Medulla oblongata (tissue), 1 donor: ENCODE measurements at regions not wholly inside any gene's neighbourhood (a gene's known extent, or its start where the extent isn't known, plus 50 kb on each side); places are given as distances from the start of the nearest gene placed in this dataset.
"Not testable (repeated sequence)": the region's sequence is repeated elsewhere in the genome, so short reads cannot be mapped to it uniquely, and the experiment has no call there.

Source experiments
- DNase-seq: peaks from one replicate; pipeline ENCODE4 v3.0.0-alpha.2; 2015; ENCODE audit errors: extremely low spot score

DNA sequence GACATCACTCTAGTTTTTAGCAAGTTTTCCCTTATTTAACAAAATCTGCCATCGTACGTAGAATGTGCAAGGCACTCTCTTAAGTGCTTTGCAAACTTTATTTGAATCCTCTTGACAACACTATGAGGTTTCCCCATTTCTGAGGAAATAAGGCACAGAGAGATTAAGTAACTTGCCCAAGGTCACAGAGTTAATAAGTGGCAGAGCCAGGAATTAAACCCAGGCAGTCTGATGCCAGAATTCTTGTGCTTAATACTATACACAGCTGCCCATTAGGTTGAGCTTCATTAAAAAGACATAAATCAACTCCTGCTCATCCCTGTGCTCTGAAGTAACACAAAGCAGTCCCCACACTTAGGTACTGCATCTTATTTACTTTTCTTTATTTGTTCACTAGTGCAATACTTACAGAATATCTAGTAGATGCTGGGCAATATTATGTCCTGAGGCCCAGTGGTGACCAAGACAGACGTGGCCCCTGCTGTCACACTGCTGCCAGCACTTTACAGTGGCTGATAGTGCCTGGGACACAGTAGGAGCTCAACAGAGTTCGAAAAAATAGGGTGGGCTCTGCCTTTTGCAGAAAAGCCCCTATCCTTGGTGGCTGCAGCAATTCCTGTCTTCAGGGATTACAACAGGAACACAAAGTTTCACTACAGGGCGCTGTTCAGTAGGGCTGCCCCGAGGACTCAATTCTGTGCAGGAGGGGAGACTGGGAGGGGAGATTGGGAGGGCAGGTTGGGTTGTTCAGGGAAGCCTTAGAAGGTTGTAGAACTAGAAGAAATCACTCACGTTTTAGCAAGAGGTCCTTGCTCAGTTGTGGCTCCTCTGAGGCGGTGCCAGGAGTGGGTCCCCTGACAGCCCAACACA, 138.3 kb upstream of the TPM1 start:
- no peak for DNase-seq

DNA sequence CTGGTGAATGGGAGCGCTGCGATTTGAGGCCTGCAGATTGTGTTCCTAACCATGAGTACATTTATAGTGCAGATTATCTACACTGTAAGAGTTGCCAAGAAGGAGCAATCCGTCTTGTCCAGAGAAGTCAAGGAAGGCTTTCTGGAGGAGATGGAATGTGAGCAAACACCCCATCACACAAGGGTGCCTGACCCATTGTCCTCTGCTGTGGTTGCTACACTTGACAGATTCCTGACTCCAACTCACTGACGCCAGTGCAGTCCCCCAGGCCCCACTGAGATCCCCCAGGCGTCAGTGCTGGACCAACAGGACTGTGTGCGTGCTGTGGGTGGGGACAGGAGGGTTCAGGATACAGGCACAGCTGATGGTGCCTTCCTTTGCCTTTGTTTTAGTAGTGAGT, 135.9 kb upstream of the TPM1 start:
- DNase-seq = no peak

DNA sequence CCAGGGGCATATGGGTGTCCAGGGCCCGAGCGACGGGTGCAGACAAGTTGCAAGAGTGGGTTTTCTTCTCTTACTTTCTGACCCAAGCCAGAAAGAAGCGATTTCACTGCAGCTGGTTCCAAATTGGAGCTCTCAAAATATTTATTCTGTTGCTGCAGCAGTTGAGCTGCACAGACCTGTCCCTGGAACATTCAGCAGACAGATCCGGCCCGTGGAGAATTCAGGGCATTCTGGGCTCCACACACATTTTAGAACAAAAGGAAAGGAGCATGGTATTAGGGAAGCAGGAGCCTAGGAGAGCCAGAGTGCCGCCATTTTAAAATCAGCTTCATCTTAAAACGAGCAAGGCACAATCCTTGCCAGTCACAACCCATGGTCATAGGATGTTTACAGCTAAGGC, 135.3 kb upstream of the TPM1 start:
- no peak for DNase-seq

DNA sequence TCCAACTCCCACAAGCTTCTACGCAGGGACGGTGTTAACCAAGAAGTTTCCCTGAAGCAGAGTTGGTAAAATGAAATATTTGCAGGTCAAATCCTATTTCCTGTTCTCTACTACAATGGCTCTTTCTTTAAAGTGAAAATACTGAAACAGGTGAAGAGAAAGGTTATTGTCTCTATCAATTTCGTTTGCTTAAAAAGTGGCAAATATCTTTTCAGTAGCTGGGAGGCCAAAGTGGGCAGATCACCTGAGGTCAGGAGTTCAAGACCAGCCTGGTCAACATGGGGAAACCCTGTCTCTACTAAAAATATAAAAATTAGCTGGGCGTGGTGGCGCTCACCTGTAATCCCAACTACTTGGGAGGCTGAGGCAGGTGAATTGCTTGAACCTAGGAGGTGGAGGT, 134.2 kb upstream of the TPM1 start:
- not testable (repeated sequence) for DNase-seq

DNA sequence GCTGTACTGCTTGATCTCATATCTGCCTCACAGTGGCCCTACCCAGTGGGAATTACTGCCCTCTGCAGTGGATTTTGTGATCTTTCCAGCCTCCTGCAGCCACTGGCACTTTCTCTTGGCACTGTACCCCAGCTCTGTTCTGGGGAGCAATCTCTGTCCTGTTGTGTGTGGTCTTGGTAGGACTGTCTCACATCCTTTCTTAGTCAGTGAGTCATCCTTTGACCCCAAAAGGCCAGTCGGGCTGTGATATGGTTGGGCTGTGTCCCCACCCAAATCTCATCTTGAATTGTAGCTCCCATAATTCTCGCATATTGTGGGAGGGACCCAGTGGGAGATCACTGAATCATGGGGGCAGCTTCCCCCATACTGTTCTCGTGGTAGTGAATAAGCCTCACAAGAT, 133.3 kb upstream of the TPM1 start:
- DNase-seq = no peak

DNA sequence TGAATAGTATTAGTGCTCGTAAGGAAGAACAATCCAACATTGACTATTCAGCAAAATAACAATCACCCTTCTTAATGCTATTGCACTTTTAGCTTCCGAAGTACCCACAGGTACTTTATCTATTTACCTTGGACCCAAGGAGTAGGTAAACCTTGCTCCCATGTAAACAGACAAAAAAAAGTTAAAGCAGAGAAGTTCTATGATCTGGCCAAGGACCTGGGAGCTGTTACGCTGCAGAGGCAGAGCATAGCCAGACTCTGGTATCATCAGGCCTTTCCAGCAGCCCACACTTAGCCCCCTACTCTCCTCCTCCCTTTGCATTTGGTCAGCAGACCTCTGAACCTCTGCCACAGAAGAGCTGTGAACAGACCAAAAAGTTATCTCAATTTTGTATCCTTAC, 130.3 kb upstream of the TPM1 start:
- no peak for DNase-seq

DNA sequence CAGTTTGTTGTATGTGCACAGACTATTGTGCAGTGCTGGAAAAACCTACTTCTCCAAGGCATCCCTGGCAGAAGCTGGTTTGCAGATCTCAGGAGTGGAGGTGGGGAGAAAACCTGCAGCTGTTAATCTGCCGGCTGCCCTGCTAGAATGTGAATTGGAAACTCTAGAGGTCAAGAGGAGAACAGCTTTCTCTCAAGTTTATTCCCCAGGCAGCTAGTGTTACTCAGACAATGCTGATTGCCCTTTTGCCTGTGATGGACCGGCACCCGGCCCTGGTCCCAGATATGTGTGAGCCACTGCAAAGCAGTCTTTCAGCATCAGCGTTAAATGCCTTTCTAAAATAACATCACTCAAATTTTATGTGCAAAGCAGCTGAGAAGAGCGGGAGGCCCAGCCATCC, 129.7 kb upstream of the TPM1 start:
- no peak for DNase-seq

DNA sequence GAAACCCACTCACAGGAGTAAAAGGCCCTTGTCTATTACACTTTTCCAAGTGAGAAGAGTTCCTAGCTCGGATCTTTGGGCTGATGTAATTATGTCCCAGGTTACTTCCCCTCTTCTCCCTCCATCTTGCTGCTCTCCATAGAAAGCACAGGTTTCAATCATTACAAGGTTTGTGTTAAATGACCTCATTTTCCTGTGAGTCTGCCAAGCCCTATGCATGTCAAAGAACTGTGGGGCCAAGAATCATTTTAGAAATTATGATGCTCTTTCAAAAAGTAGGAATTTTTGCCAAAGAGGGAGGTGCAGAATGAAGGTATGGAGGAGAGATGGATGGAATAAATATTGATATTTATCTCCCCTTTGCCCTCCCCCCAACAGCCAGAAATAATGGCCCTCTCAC, 129.3 kb upstream of the TPM1 start:
- no peak for DNase-seq

DNA sequence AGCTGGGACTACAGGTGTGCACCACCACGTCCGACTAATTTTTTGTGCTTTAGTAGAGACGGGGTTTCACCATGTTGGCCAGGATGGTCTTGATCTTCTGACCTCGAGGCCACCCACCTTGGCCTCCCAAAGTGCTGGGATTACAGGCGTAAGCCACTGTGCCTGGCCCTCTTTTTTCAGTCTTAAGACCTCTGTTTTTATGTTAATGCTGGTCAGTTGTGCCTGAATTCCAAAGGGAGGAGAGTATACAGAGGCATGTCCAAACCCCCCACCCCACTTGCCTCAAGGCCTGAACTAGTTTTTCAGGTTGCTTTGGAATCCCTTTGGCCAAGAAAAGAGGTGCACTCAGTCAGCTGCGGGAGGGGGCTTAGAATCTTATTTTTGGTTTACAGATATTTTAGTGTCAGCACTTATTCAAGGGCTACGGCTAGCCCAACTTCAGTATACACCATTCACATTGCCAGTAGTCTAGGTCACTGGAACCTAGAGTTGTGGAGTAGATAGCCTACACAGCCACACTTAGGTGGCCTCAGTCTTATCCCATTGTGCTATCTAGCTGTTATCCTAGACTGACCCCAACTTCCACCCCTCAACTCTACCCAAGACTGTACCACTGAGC, 128.0 kb upstream of the TPM1 start:
- no peak for DNase-seq

DNA sequence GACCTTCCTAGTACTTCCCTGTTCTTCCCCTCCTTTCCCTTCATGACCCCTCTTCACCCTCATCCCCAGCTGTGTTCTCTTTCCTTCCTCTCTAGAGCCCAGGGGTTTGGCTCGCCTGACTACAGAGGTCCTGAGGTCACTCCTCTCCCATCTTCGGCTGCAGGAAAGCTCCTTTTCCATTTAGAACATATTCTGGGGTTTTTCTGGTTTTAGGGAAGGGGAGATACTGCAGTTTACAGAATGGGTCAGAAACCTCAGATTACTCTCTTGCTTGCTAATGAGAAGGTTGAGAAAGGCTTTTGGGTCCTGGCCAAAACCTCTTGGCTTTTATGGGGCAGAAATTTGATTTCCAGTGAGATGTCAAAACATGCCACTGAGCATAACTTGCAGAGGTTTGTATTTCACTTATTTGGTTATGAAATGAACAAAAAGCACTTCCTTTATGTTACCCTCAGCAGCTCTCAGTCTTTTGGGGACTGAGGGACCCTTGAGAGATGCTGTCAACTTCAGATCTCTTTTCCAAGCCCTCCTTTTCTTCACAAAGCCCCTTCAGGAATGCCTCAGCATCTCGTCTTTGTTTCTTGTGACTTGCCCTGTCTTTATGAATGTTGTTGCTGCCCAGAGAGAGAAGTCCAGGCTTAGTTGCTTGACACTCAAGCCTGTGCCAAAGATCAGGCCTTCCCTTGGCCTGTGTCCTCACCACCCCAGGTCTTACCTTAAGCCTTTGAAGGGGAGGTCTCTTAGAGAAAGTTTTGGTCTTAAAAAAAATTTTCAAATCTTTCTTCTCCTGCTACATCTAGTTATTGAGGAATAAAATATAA, 121.7 kb upstream of the TPM1 start:
- no peak for DNase-seq

DNA sequence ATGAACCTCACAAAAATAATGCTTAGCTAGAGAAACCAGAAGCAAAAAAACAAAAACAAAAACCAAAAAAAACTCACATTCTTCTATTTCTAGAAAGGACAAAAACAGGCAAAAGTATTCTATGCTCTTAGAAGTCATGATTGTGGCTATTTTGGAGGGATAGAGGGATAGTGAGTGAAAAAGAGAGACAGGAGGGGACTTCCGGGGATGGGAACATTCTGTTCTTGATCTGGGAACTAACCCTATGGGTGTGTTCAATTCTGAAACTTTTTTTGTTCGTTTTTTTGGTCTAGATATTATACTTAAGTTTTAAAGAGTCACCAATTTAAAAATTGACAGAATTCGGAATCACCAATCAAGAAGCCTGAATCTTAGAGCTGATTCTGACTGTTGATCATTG, 120.0 kb upstream of the TPM1 start:
- DNase-seq = no peak

DNA sequence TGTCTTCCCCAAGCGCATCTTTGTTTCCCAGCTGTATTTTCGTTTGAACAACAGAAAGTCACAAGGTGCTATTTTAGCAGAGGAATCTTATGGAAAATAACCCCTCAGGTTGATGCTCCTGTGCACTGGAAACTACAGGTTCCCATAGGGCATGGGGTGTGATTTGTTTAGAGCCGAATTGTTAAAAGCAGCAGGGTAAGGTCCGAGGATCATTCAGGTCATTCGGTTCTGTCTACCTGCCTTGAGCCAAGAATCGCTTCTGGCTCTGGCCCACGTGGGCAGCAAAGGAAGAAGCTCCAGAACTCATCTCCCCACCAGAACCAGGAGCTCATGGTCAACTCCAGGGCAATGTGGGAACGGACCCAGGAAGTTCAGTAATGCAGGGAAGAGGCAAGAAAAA, 116.7 kb upstream of the TPM1 start:
- DNase-seq = no peak

DNA sequence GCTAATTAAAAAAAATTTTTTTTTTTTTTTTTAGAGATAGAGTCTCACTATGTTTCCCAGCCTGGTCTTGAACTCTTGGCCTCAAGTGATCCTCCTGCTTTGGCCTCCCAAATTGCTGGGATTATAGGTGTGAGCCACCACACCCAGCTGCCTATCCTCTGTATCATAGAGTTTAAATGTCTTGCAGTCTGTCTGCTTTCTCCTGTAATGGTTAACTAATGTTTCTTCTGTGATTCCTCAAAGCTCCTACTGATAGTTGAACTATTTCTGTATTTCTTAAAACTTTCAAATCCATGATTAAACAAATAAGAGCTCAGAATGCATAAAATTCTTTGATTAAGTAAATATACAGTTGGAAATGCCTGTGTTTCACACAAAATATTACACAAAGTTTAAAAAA, 115.4 kb upstream of the TPM1 start:
- no peak for DNase-seq

DNA sequence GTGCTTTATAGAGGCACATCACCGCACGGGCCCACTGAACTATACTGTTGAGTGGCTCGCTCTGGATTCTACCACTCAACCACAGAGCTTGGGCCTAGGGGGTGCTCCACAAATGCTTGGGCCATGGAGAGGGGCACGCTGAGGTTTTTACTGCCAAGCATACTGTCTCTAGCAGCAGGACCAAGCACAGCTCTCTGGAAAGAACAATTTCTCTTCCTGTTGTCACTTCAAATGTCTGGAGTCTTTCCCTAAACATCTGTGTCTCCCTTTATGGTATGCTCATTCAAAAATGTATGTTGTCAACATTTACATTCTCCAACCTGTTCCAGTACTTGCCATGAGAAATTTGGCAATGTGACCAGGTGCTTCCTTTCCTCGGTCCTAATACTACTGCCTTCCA, 114.7 kb upstream of the TPM1 start:
- no peak for DNase-seq

DNA sequence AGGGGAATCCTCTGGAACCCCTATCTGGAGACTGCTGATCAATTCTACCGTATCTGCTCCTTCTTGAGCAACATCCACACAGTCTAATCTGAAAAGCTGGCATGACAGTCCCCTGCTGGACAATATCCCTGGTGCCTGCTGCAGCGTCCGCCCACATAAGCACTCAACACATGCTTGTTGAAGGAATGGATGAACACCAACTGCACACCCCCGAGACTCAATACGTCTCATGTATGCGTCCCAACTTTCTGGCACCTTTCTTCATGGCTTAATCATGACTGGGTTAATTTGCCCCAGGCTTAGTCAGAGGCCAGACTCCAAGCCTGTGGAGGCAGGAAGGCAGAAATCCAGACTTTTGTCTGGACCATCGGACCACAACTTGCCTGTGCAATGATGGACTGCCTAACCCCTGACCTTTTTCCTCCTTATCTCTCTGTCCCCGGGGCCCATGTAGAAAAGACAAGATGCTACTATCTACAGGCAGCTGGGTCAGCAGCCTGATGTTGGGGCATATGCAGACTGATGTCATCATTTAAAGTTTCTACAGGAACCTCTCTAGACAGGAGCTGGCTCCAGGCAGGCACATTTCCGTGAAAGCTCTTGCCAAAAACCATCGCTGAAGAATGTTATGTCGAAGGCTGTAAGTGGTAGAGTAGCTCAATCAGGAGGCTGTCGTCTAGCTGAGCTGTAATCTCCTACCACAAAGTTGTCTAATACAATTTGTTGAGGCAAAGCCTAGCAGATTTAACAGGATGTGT, 114.1 kb upstream of the TPM1 start:
- no peak for DNase-seq

DNA sequence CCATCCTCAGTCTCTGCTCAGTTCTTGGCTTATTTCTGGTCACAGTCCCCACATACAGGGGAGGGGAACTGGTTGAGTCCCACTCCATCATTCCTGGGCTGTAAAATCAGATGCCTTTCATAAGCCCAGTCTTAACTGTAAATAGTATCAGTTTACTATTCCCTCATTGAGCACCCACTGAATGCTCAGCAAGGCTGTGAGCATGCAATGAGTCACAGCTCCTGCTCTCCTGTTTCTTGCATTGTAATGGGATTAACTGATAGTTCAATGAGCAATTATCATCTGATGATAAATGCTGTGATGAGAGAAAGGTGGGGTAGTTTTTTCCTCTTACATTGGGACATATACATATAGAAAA, 113.6 kb upstream of the TPM1 start:
- DNase-seq = no peak

DNA sequence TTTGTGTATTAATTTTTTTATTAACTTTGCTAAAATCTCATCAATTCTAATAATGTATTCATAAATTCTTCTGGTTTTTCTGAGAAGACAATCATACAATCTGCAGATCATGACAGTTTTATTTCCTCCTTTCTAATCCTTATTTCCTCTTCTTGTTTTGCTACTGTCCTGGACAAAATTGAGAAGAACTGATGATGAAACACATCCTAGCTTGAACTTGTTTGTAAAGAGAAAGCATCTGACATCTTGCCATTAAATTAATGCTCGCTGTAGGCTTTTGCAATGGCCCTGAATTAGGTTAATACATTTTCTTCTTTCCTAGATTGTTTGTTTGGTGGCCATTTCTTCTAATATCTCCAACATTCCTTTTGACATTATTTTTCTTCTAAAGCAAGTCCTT, 110.9 kb upstream of the TPM1 start:
- peak; percentile 57 for DNase-seq

DNA sequence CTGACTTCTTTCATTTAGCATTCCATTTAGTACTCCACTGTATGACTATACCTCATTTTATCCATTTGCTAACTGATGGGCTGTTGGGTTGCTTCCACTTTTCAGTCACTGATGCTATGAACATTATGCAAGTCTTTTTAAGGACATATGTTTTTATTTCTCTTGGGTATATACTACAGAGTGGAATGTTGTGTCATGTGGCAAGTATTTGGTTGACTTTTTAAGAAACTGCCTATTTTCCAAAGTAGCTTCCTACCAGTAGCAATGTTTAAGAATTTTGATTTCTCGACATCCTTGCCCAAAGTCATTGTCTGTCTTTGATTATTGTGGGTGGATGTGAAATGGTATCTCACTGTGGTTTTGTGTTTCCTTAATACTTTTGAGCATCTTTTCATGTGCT, 110.1 kb upstream of the TPM1 start:
- no peak for DNase-seq

DNA sequence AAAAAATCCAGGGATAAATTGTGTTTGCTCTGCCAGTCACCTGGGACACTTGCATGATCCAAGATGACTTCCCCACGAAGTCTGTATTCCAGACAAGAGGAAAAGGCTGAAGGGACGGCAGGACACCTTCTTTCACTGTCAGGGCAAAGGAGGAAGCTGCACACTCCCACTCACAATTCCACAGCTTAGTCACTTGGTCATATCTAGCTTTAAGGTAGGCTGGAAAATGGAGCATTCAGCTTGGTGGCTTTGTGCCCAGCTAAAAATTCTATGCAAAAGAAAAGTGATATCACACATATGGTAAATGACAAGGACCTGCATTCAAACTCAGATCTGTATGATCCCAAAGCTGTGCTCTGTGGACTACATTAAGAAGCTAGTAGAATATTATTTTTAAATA, 109.2 kb upstream of the TPM1 start:
- no peak for DNase-seq

DNA sequence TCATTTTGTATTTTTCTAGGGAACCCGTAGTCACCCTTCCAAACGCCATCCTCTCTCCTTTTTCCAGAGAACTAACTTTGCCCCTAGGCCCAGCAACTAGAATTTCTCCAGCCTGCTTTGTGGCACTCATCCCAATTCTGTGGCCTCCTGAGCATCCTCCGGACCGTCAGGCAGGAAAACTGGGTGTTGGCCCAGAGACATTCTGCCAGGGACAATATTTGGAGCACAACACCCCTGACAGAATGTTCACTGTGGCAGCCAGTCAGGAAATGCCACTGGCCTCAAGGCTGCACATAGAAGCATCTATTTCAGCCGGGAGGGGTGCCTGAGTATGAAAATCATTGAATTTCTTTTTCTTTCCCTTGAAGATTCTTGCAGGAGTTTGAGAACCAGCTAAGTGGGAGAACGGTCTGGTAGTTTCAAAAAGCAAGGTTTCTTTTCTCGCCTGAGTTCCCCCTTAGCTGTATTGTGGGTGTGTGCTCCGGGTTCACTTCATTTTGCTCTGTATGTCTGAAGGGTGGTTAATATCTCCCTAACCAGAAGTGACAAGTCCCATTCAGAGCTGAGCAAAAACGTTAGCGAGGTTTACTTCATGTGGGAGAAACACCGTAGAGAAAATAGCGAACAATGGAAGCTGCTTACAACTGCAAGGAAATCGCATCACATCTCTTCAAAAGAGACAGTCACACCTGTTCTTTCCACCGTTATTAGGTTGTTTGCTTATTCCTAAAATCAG, 108.1 kb upstream of the TPM1 start:
- DNase-seq = no peak

DNA sequence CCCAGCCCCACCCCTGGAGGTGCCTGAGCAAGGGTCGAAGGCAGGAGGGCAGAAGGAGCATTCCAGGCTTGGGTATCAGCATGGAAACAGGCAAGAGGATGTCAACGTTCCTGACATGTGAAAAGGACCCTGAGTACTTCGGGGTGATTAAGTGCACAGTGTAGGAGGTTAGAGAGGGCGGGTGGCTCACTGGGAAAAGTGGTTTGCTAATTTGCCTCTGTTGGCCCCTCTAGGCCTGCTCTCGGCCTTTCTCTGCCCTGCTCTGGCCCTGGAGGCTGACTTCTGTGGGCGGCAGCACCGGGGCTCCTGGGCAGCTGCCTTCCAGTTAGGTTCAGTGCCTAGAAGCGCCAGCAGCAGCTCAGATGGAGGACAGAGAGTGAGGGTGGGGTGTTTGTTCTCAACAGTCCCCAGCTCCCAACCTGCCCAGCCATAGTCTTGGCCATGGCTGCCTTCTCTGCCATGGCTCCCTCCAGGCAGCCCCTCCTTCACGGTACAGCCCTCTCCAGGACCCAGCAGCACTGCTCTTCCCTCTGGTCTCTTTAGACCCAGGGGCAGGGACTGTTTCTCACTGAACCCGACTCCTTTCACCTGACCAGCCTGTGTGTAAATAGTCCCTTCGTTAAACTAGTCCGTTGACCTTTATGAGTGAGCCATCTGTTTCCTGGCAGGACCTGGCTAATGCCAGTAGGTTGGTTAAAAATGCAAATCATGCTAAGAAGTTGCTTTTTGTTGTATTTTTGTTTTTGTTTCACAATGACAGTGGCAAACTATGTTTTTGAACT, 107.1 kb upstream of the TPM1 start:
- DNase-seq = no peak
